Chondrocyte (in vitro differentiated cells): ENCODE measurements at regions not wholly inside any gene's neighbourhood (a gene's known extent, or its start where the extent isn't known, plus 50 kb on each side); places are given as distances from the start of the nearest gene placed in this dataset.

Source experiments
- DNase-seq: peaks from one replicate; pipeline ENCODE4 v3.0.0; 2021; ENCODE audit warnings: mixed read lengths, low spot score
- H3K27ac Mint-ChIP-seq: one replicate; pipeline ENCODE4 v1.8.0; 2021; ENCODE audit warnings: mild to moderate bottlenecking, moderate library complexity, mixed read lengths; ENCODE audit not compliant: unreplicated experiment
- H3K27me3 Mint-ChIP-seq: 2 replicates; pipeline ENCODE4 v1.8.0; 2021; ENCODE audit warnings: low read depth, mixed read lengths
- H3K36me3 Mint-ChIP-seq: 2 replicates; pipeline ENCODE4 v1.8.0; 2021; ENCODE audit warnings: low read depth, mixed read lengths
- H3K4me1 Mint-ChIP-seq: 2 replicates; pipeline ENCODE4 v1.8.0; 2021; ENCODE audit warnings: low read depth, mild to moderate bottlenecking, mixed read lengths
- H3K4me3 Mint-ChIP-seq: one replicate; pipeline ENCODE4 v1.8.0; 2021; ENCODE audit warnings: mild to moderate bottlenecking, moderate library complexity, mixed read lengths; ENCODE audit not compliant: unreplicated experiment
- H3K9me3 Mint-ChIP-seq: 2 replicates; pipeline ENCODE4 v1.8.0; 2021; ENCODE audit warnings: low read depth, mixed read lengths
- CTCF ChIP-seq: fragments of 200-600 bp; sonication (generic); IDR thresholded peaks from 2 replicates; pipeline ENCODE4 v1.5.0; 2021; ENCODE audit warnings: antibody characterized with exemption, mild to moderate bottlenecking, moderate library complexity

- no peak for TF ChIP-seq CTCF
- H3K4me1 Mint-ChIP-seq = no peaks in the 10 kb centered on the region
- H3K36me3 Mint-ChIP-seq = peaks cover 12% of the 10 kb centered on the region
- DNase-seq = no peak
- no peaks in the 10 kb centered on the region for H3K27me3 Mint-ChIP-seq
- H3K27ac Mint-ChIP-seq = no peak overlapping the region
- peaks cover 24% of the 10 kb centered on the region for H3K9me3 Mint-ChIP-seq
- H3K4me3 Mint-ChIP-seq = no peak overlapping the region
Measured at GRCh38 chr7:46723003-46723402, 801.9 kb upstream of the IGFBP3 start.

- Mint-ChIP-seq H3K36me3 (peaks cover 3% of the 10 kb centered on the region), H3K4me3 (no peak overlapping the region), H3K9me3 (peaks cover 6% of the 10 kb centered on the region), H3K4me1 (no peaks in the 10 kb centered on the region), H3K27me3 (no peaks in the 10 kb centered on the region), H3K27ac (no peak overlapping the region)
- TF ChIP-seq CTCF = no peak
- no peak for DNase-seq
Measured at GRCh38 chr7:46720761-46721160, 799.7 kb upstream of the IGFBP3 start.

- Mint-ChIP-seq H3K27ac (no peak overlapping the region), H3K36me3 (no peaks in the 10 kb centered on the region), H3K4me1 (peaks cover 6% of the 10 kb centered on the region), H3K9me3 (peaks cover 4% of the 10 kb centered on the region), H3K4me3 (no peak overlapping the region), H3K27me3 (no peaks in the 10 kb centered on the region)
- TF ChIP-seq CTCF = no peak
- no peak for DNase-seq
Measured at GRCh38 chr7:46719616-46720015, 798.5 kb upstream of the IGFBP3 start.

- Mint-ChIP-seq H3K36me3 (no peaks in the 10 kb centered on the region), H3K4me3 (no peak overlapping the region), H3K4me1 (peaks cover 20% of the 10 kb centered on the region), H3K27ac (no peak overlapping the region), H3K9me3 (peaks cover 4% of the 10 kb centered on the region), H3K27me3 (no peaks in the 10 kb centered on the region)
- DNase-seq = no peak
- TF ChIP-seq CTCF = no peak
Measured at GRCh38 chr7:46716926-46717325, 795.9 kb upstream of the IGFBP3 start.

GRCh38 chr7:46715579-46715978, 794.5 kb upstream of the IGFBP3 start:
- Mint-ChIP-seq H3K4me3 (no peak overlapping the region), H3K9me3 (no peaks in the 10 kb centered on the region), H3K36me3 (no peaks in the 10 kb centered on the region), H3K27me3 (no peaks in the 10 kb centered on the region), H3K27ac (no peak overlapping the region), H3K4me1 (peaks cover 30% of the 10 kb centered on the region)
- TF ChIP-seq CTCF = no peak
- no peak for DNase-seq
